Calu3 (cell line): ENCODE measurements at regions not wholly inside any gene's neighbourhood (a gene's known extent, or its start where the extent isn't known, plus 50 kb on each side); places are given as distances from the start of the nearest gene placed in this dataset.

Experiments
- BruUV-seq: library from RNA; stranded (reverse); fragments of 400-500 nt; replicated peaks from 2 replicates; lab custom pipeline; 2021; lab: Mats Ljungman, UMichigan
- CTCF ChIA-PET: fragments of 300-600 bp; sonication (Branson Sonifier 250); formaldehyde crosslinking; loops from one replicate; lab custom pipeline; 2022; ENCODE audit warnings: antibody characterized with exemption; lab: Charles Lee
- DNase-seq: peaks from one replicate; pipeline ENCODE4 v3.0.0; 2022
- H3K27ac Mint-ChIP-seq: one replicate; pipeline ENCODE4 v1.8.0; 2022; ENCODE audit warnings: mixed read lengths; ENCODE audit not compliant: unreplicated experiment
- H3K27me3 Mint-ChIP-seq: one replicate; pipeline ENCODE4 v1.8.0; 2022; ENCODE audit warnings: mixed read lengths; ENCODE audit not compliant: unreplicated experiment
- H3K36me3 Mint-ChIP-seq: one replicate; pipeline ENCODE4 v1.8.0; 2022; ENCODE audit warnings: mild to moderate bottlenecking, moderate library complexity, mixed read lengths; ENCODE audit not compliant: insufficient read depth, unreplicated experiment
- H3K4me1 Mint-ChIP-seq: one replicate; pipeline ENCODE4 v1.8.0; 2022; ENCODE audit warnings: mild to moderate bottlenecking, low read depth, mixed read lengths; ENCODE audit not compliant: unreplicated experiment
- H3K4me3 Mint-ChIP-seq: one replicate; pipeline ENCODE4 v1.8.0; 2022; ENCODE audit warnings: mild to moderate bottlenecking, low read depth, moderate library complexity, mixed read lengths; ENCODE audit not compliant: unreplicated experiment
- H3K9me3 Mint-ChIP-seq: one replicate; pipeline ENCODE4 v1.8.0; 2022; ENCODE audit warnings: low read depth, mixed read lengths; ENCODE audit not compliant: unreplicated experiment
- intact Hi-C: fragments of 100-400 bp; cut with micrococcal nuclease; formaldehyde crosslinking; loops from one replicate; pipeline ENCODE4 v1.10.0; 2022; ENCODE audit not compliant: unreplicated experiment
- TF ChIP-seq, protein P1 (sequence below): fragments of 200-600 bp; IDR thresholded peaks from one replicate; pipeline ENCODE4 v1.8.0; 2022; ENCODE audit warnings: antibody characterized with exemption; ENCODE audit not compliant: unreplicated experiment

DNA sequence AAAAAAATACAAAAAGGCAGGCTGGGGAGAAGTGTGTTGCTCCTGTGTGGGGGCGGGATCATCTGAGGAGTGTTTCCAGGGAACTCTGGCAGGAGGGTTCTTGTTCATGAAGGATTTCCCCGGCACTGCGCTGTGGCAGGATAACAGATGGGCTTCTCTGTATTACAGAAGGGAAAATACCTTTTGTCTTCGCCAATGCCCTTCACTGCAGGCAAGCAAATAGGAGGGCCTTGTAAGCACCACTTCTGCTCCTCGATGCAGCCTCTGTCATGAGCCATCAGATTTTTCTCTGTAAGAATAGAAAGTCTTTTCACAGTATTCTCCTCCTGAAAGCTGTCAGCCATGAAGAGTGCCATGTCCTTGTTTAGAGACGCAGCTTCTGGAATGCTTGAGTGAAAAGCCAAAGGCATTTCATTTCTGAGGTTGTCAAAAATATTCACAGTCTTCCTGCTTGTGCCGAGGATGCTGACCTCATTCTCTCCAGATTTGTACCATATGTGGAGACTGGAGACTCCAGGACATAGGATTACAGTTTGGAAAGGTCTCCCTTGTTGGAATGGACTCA is 294.0 kb downstream of the YTHDC2 start:
- intact Hi-C loops = loop anchor here (5.0 kb wide), 2 partner anchors 130 to 290 kb away; no protein-coding TSS in a partner anchor
- H3K36me3 Mint-ChIP-seq = no peaks in the 10 kb centered on the region
- CTCF ChIA-PET = interaction anchor here (1.8 kb wide), 1 partner anchor 59 kb away, joined by 4 read pairs; no protein-coding TSS in a partner anchor
- H3K4me3 Mint-ChIP-seq = no peak overlapping the region
- no peak overlapping the region for H3K27ac Mint-ChIP-seq
- no TSS peak for BruUV-seq
- no peaks in the 10 kb centered on the region for H3K9me3 Mint-ChIP-seq
- DNase-seq = no peak
- H3K4me1 Mint-ChIP-seq = peaks cover 17% of the 10 kb centered on the region
- H3K27me3 Mint-ChIP-seq = no peaks in the 10 kb centered on the region
- TF ChIP-seq, protein P1, sequence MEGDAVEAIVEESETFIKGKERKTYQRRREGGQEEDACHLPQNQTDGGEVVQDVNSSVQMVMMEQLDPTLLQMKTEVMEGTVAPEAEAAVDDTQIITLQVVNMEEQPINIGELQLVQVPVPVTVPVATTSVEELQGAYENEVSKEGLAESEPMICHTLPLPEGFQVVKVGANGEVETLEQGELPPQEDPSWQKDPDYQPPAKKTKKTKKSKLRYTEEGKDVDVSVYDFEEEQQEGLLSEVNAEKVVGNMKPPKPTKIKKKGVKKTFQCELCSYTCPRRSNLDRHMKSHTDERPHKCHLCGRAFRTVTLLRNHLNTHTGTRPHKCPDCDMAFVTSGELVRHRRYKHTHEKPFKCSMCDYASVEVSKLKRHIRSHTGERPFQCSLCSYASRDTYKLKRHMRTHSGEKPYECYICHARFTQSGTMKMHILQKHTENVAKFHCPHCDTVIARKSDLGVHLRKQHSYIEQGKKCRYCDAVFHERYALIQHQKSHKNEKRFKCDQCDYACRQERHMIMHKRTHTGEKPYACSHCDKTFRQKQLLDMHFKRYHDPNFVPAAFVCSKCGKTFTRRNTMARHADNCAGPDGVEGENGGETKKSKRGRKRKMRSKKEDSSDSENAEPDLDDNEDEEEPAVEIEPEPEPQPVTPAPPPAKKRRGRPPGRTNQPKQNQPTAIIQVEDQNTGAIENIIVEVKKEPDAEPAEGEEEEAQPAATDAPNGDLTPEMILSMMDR = no peak

DNA sequence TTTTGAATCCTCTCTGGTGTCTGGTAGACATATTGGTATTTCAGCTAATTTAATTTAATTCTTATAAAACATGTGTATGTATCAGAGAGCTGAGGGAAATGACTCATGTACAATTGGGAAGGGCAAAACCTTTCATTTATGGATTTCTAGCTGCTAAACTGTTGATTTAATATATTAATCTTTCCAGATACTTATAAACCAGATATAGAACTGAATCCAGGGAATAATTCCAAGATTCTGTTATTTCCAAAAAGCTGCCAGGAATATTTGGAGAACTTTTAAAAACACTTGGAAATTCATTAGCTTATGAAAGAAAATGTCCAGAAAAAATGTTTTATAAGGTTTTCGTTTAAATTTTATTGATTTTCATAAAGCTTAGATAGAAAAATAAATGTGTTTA is 295.5 kb downstream of the YTHDC2 start:
- H3K9me3 Mint-ChIP-seq = no peaks in the 10 kb centered on the region
- no peaks in the 10 kb centered on the region for H3K36me3 Mint-ChIP-seq
- H3K4me1 Mint-ChIP-seq = peaks cover 17% of the 10 kb centered on the region
- TF ChIP-seq, protein P1 = no peak
- no TSS peak for BruUV-seq
- H3K4me3 Mint-ChIP-seq = no peak overlapping the region
- DNase-seq = no peak
- H3K27me3 Mint-ChIP-seq = no peaks in the 10 kb centered on the region
- no peak overlapping the region for H3K27ac Mint-ChIP-seq
- intact Hi-C loops = loop anchor here (5.0 kb wide), 2 partner anchors 132 to 288 kb away; no protein-coding TSS in a partner anchor
- CTCF ChIA-PET = interaction anchor here (1.1 kb wide), 1 partner anchor 84 kb away, joined by 3 read pairs; no protein-coding TSS in a partner anchor

DNA sequence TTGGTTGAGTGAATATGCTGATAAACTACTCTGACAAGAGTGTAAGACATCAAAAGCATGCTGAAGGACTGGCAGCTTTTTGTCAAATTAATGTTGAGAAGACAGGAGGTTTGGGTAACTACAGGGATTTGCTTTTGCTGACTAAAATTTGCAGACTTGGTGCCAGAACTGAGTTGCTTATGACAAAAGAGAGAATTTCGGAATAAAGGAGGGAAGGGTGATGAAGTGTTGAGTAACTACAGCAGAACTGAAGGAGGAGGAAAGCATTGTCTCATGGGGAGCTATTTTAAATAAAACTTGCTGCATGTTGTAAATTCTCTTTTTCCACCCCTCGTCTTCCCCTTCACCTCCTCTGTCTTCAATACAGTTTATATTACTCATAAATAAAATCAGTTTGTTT is 296.1 kb downstream of the YTHDC2 start:
- Mint-ChIP-seq H3K4me1 (peaks cover 17% of the 10 kb centered on the region), H3K4me3 (no peak overlapping the region), H3K27me3 (no peaks in the 10 kb centered on the region), H3K36me3 (no peaks in the 10 kb centered on the region), H3K9me3 (no peaks in the 10 kb centered on the region), H3K27ac (no peak overlapping the region)
- CTCF ChIA-PET = no interaction called here
- intact Hi-C loops = loop anchor here (5.0 kb wide), 2 partner anchors 132 to 288 kb away; no protein-coding TSS in a partner anchor
- TF ChIP-seq, protein P1 = no peak
- BruUV-seq = no TSS peak
- DNase-seq = no peak

DNA sequence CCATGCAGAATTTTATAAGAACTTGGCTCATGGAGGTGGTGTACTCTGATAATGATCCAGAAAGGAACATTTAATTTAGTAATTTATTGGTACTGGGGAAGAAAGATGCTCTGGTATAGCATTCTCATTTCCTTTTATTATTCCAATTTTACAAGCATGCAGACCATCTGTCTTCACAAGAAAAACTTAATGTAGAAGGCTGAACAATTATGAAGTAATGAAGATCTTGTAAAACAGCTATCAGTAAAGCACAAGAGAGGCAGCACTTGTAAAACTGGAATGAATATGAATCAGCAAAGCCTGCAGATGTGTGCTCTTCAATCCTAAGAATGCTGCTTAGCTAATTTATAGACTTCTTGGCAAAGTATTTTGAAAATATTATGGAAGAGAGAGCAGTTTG is 300.0 kb downstream of the YTHDC2 start:
- no peak for DNase-seq
- Mint-ChIP-seq H3K9me3 (no peaks in the 10 kb centered on the region), H3K36me3 (no peaks in the 10 kb centered on the region), H3K4me3 (no peak overlapping the region), H3K4me1 (no peaks in the 10 kb centered on the region), H3K27ac (no peak overlapping the region), H3K27me3 (no peaks in the 10 kb centered on the region)
- intact Hi-C loops = no loop called here
- CTCF ChIA-PET = no interaction called here
- TF ChIP-seq, protein P1 = no peak
- no TSS peak for BruUV-seq
